Progenitor cell of endocrine pancreas (in vitro differentiated cells): ENCODE measurements at regions not wholly inside any gene's neighbourhood (a gene's known extent, or its start where the extent isn't known, plus 50 kb on each side); places are given as distances from the start of the nearest gene placed in this dataset.

ENCODE experiments used
- DNase-seq: peaks from one replicate; pipeline ENCODE4 v3.0.0; 2021; ENCODE audit warnings: low spot score; ENCODE audit not compliant: unreplicated experiment
- H3K27ac Mint-ChIP-seq: 2 replicates; pipeline ENCODE4 v1.8.0; 2021; ENCODE audit warnings: mild to moderate bottlenecking, moderate library complexity, mixed read lengths
- H3K27me3 Mint-ChIP-seq: 2 replicates; pipeline ENCODE4 v1.8.0; 2021; ENCODE audit warnings: mixed read lengths
- H3K36me3 Mint-ChIP-seq: 2 replicates; pipeline ENCODE4 v1.8.0; 2022; ENCODE audit warnings: mixed read lengths; ENCODE audit not compliant: insufficient read depth
- H3K4me1 Mint-ChIP-seq: 2 replicates; pipeline ENCODE4 v1.8.0; 2021; ENCODE audit warnings: low read depth, mixed read lengths
- H3K4me3 Mint-ChIP-seq: 2 replicates; pipeline ENCODE4 v1.8.0; 2021; ENCODE audit warnings: low read depth, mild to moderate bottlenecking, moderate library complexity, mixed read lengths
- H3K9me3 Mint-ChIP-seq: 2 replicates; pipeline ENCODE4 v1.8.0; 2021; ENCODE audit warnings: low read depth, mixed read lengths
- TF ChIP-seq, protein P1 (sequence below): fragments of 200-600 bp; sonication (generic); IDR thresholded peaks from one replicate; pipeline ENCODE4 v1.5.0; 2021; ENCODE audit warnings: antibody characterized with exemption, mild to moderate bottlenecking; ENCODE audit not compliant: unreplicated experiment

DNA sequence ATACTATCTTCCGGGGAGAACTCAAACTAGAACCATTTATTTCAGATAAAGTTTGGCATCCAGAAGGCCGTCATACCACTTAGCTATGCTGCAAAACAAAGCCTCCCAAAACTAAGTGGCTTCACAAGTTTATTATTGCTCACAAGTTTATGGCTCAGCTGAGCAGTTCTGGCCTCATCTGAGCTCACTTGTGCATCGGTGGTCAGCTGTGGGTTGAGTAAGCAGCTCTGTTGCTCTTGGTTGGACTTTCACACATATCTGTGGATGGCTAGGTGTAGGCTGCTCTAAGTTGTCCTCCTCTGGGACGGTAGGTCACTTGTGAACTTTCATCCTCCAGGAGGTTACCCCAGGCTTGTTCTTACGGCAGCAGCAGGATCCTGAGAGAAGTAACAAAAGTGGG is 162.7 kb downstream of the BTG1 start:
- Mint-ChIP-seq H3K27me3 (no peaks in the 10 kb centered on the region), H3K36me3 (no peaks in the 10 kb centered on the region), H3K4me3 (no peak overlapping the region), H3K4me1 (peaks cover 16% of the 10 kb centered on the region), H3K9me3 (no peaks in the 10 kb centered on the region), H3K27ac (no peak overlapping the region)
- no peak for DNase-seq
- TF ChIP-seq, protein P1, sequence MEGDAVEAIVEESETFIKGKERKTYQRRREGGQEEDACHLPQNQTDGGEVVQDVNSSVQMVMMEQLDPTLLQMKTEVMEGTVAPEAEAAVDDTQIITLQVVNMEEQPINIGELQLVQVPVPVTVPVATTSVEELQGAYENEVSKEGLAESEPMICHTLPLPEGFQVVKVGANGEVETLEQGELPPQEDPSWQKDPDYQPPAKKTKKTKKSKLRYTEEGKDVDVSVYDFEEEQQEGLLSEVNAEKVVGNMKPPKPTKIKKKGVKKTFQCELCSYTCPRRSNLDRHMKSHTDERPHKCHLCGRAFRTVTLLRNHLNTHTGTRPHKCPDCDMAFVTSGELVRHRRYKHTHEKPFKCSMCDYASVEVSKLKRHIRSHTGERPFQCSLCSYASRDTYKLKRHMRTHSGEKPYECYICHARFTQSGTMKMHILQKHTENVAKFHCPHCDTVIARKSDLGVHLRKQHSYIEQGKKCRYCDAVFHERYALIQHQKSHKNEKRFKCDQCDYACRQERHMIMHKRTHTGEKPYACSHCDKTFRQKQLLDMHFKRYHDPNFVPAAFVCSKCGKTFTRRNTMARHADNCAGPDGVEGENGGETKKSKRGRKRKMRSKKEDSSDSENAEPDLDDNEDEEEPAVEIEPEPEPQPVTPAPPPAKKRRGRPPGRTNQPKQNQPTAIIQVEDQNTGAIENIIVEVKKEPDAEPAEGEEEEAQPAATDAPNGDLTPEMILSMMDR = no peak

GRCh38 chr12:91980389-91980821 is 165.2 kb downstream of the BTG1 start:
- no peak for DNase-seq
- H3K4me3 Mint-ChIP-seq = no peak overlapping the region
- H3K36me3 Mint-ChIP-seq = no peaks in the 10 kb centered on the region
- no peak overlapping the region for H3K27ac Mint-ChIP-seq
- peaks cover 6% of the 10 kb centered on the region for H3K9me3 Mint-ChIP-seq
- no peaks in the 10 kb centered on the region for H3K27me3 Mint-ChIP-seq
- peaks cover 3% of the 10 kb centered on the region for H3K4me1 Mint-ChIP-seq
- TF ChIP-seq, protein P1 = no peak

DNA sequence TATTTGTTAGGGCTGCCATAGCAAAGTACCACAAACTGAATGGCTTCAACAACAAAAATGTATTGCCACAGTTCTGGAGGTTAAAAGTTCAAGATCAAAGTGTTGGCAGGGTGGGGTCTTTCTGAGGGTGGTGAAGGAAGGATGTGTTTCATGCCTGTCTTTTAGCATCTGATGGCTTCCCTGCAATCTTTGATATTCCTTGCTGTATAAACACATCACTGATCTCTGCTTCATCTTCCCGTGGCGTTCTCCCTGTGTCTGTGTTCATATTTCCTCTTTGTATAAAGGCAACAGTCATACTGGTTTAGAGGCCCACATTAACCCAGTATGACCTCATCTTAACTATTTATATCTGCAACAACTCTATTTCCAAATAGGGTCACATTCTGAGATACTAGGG is 167.5 kb downstream of the BTG1 start:
- Mint-ChIP-seq H3K9me3 (peaks cover 6% of the 10 kb centered on the region), H3K27me3 (no peaks in the 10 kb centered on the region), H3K4me1 (peaks cover 15% of the 10 kb centered on the region), H3K36me3 (no peaks in the 10 kb centered on the region), H3K4me3 (no peak overlapping the region), H3K27ac (no peak overlapping the region)
- TF ChIP-seq, protein P1 = no peak
- DNase-seq = no peak

GRCh38 chr12:91975891-91976290 is 169.8 kb downstream of the BTG1 start:
- no peaks in the 10 kb centered on the region for H3K27me3 Mint-ChIP-seq
- H3K36me3 Mint-ChIP-seq = peaks cover 6% of the 10 kb centered on the region
- peaks cover 16% of the 10 kb centered on the region for H3K9me3 Mint-ChIP-seq
- H3K27ac Mint-ChIP-seq = no peak overlapping the region
- H3K4me1 Mint-ChIP-seq = peaks cover 15% of the 10 kb centered on the region
- no peak overlapping the region for H3K4me3 Mint-ChIP-seq
- TF ChIP-seq, protein P1 = no peak
- DNase-seq = no peak

GRCh38 chr12:91974541-91975085 is 171.0 kb downstream of the BTG1 start:
- Mint-ChIP-seq H3K4me1 (peaks cover 15% of the 10 kb centered on the region), H3K27me3 (no peaks in the 10 kb centered on the region), H3K9me3 (peaks cover 19% of the 10 kb centered on the region), H3K36me3 (peaks cover 6% of the 10 kb centered on the region), H3K27ac (no peak overlapping the region), H3K4me3 (no peak overlapping the region)
- TF ChIP-seq, protein P1 = no peak
- DNase-seq = no peak
